ENCODE measurements at regions not wholly inside any gene's neighbourhood (a gene's known extent, or its start where the extent isn't known, plus 50 kb on each side); places are given as distances from the start of the nearest gene placed in this dataset.

- H3K4me1 Mint-ChIP-seq (ENCODE audit: low read depth): no peaks in the 10 kb centered on the region
- intact Hi-C loops (cut with micrococcal nuclease): no loop called here
- H3K4me3 Mint-ChIP-seq: no peak overlapping the region
- ChIA-PET POLR2A (no interaction called here), CTCF (no interaction called here)
- no peaks in the 10 kb centered on the region for H3K36me3 Mint-ChIP-seq
- DNase-seq: no peak
- H3K27ac Mint-ChIP-seq: no peak overlapping the region
- no peaks in the 10 kb centered on the region for H3K27me3 Mint-ChIP-seq
- H3K9me3 Mint-ChIP-seq: peaks cover 3% of the 10 kb centered on the region
Measured at GRCh38 chr1:213380865-213381264, 329.8 kb downstream of the RPS6KC1 start.

DNA sequence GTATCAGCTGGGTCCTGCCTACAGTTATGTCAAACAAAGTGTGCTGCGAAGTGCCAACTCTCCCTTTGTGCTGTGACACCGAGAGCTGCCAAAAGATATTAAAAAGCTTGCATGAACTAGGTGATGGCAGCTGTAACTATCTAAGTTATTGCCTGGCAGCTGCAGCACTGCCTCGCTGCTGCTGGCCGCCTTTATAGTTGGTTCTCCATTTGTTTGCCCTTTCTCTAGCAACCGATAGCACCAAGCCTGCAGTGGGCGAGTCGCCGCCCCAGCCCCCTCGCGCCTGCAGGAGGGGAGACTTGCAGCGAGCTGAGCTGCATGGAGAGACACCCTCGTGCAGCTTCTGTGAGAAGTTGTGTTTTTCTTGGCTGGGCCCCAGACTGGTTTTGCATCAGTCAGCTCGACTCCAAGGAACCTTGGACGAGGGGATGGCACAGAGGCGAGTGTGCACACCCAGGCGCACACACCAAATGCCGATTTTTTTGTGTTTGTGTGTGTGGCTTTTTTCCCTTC, 330.6 kb downstream of the RPS6KC1 start:
- H3K36me3 Mint-ChIP-seq: no peaks in the 10 kb centered on the region
- no peak for DNase-seq
- H3K27ac Mint-ChIP-seq: no peak overlapping the region
- ChIA-PET CTCF (no interaction called here), POLR2A (interaction anchor here (0.7 kb wide), 1 partner anchor 1284 kb away, joined by 3 read pairs; no protein-coding TSS in a partner anchor)
- H3K4me3 Mint-ChIP-seq: no peak overlapping the region
- intact Hi-C loops (cut with micrococcal nuclease): no loop called here
- H3K27me3 Mint-ChIP-seq: no peaks in the 10 kb centered on the region
- H3K4me1 Mint-ChIP-seq (ENCODE audit: low read depth): no peaks in the 10 kb centered on the region
- H3K9me3 Mint-ChIP-seq: peaks cover 3% of the 10 kb centered on the region

- no peak for DNase-seq
- CTCF ChIA-PET: no interaction called here
- Mint-ChIP-seq H3K27me3 (no peaks in the 10 kb centered on the region), H3K4me1 (ENCODE audit: low read depth) (no peaks in the 10 kb centered on the region), H3K36me3 (no peaks in the 10 kb centered on the region), H3K9me3 (peaks cover 3% of the 10 kb centered on the region), H3K27ac (no peak overlapping the region), H3K4me3 (no peak overlapping the region)
- POLR2A ChIA-PET: no interaction called here
- intact Hi-C loops (cut with micrococcal nuclease): no loop called here
Measured at GRCh38 chr1:213383465-213383864, 332.4 kb downstream of the RPS6KC1 start.

DNA sequence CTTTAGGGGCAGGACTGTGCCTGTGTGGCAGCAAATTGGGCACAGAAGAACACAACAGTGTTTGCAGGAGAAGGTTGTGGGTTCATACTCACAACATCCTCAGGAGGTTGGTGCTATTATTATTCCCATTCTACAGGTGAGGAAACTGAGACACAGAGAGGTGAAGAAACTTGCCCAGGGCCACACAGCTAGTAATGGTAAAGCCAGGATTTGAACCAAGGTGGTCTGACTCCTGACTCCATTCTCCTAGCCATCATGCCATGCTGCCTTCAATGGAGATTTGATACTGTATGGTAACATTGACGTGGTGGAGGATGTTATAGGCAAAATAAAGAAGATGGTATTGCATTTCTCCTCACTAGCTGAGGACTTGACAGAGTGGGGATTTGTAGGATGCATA, 334.2 kb downstream of the RPS6KC1 start:
- no peak overlapping the region for H3K27ac Mint-ChIP-seq
- ChIA-PET CTCF (no interaction called here), POLR2A (no interaction called here)
- no peaks in the 10 kb centered on the region for H3K27me3 Mint-ChIP-seq
- DNase-seq: no peak
- no peaks in the 10 kb centered on the region for H3K4me1 Mint-ChIP-seq (ENCODE audit: low read depth)
- H3K4me3 Mint-ChIP-seq: no peak overlapping the region
- peaks cover 3% of the 10 kb centered on the region for H3K9me3 Mint-ChIP-seq
- intact Hi-C loops (cut with micrococcal nuclease): no loop called here
- H3K36me3 Mint-ChIP-seq: no peaks in the 10 kb centered on the region

GRCh38 chr1:213385806-213386324, 334.8 kb downstream of the RPS6KC1 start:
- CTCF ChIA-PET: no interaction called here
- Mint-ChIP-seq H3K9me3 (peaks cover 3% of the 10 kb centered on the region), H3K4me3 (no peak overlapping the region), H3K27me3 (no peaks in the 10 kb centered on the region), H3K4me1 (ENCODE audit: low read depth) (no peaks in the 10 kb centered on the region), H3K36me3 (no peaks in the 10 kb centered on the region), H3K27ac (no peak overlapping the region)
- POLR2A ChIA-PET: no interaction called here
- DNase-seq: no peak
- intact Hi-C loops (cut with micrococcal nuclease): no loop called here

- no peaks in the 10 kb centered on the region for H3K36me3 Mint-ChIP-seq
- POLR2A ChIA-PET: no interaction called here
- intact Hi-C loops (cut with micrococcal nuclease): no loop called here
Measured at GRCh38 chr1:213387380-213388015, 336.5 kb downstream of the RPS6KC1 start.

DNA sequence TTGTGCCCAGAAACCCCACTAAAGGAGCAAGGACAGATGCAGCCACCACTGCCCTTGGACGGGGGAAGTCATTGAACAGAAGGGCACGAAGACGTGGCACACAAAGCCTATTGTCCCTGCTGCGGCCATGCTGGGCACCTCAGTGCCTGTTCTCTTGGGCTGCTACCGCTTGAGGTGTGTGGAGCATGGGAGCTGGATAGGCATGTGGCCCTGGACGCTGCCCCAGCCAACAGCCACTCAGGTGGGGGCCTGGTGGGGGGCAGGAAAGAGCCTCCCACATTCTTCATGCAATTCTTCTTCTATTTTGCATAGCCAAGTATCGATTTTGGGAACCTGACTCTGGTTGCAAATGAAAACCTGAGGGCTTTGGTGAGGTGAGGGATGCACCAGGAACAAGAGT, 337.2 kb downstream of the RPS6KC1 start:
- peaks cover 3% of the 10 kb centered on the region for H3K9me3 Mint-ChIP-seq
- no peak overlapping the region for H3K4me3 Mint-ChIP-seq
- DNase-seq: no peak
- intact Hi-C loops (cut with micrococcal nuclease): no loop called here
- ChIA-PET POLR2A (no interaction called here), CTCF (interaction anchor here (1.3 kb wide), 1 partner anchor 15 kb away, joined by 3 read pairs; no protein-coding TSS in a partner anchor)
- H3K27ac Mint-ChIP-seq: no peak overlapping the region
- H3K4me1 Mint-ChIP-seq (ENCODE audit: low read depth): no peaks in the 10 kb centered on the region
- H3K27me3 Mint-ChIP-seq: no peaks in the 10 kb centered on the region
- no peaks in the 10 kb centered on the region for H3K36me3 Mint-ChIP-seq

More at GRCh38 chr1:213387380-213388015, 336.5 kb downstream of the RPS6KC1 start:
- Mint-ChIP-seq H3K4me1 (ENCODE audit: low read depth) (no peaks in the 10 kb centered on the region), H3K4me3 (no peak overlapping the region), H3K27ac (no peak overlapping the region), H3K9me3 (peaks cover 3% of the 10 kb centered on the region), H3K27me3 (no peaks in the 10 kb centered on the region)
- CTCF ChIA-PET: interaction anchor here (1.3 kb wide), 1 partner anchor 16 kb away, joined by 3 read pairs; no protein-coding TSS in a partner anchor
- DNase-seq: no peak

DNA sequence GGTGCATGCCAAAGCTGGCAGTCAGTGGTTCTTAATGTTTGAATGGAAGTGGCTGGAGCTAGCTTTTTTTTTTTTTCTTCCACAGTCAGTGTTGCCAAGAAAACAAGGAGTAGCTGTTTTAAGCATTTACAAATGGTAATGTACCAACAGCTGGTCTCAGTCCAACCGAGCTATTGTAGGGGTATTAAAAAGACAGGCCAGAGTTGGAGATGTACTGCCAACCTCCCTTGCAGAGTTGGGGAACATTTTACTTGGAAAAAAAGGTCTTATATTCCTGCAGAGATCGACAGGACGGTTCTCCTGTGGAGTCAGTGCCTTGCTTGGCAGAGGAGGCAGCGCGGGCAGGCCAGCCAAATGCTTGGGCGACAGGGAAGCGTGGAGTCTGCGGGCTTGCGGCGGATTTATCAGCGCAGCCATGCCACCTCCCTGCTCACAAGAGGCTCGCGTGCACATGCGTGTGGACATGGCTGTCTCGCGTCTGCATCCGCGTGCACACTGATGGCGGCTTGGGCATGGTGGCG, 338.1 kb downstream of the RPS6KC1 start:
- Mint-ChIP-seq H3K27ac (no peak overlapping the region), H3K4me1 (ENCODE audit: low read depth) (no peaks in the 10 kb centered on the region), H3K27me3 (no peaks in the 10 kb centered on the region), H3K9me3 (peaks cover 3% of the 10 kb centered on the region), H3K36me3 (no peaks in the 10 kb centered on the region), H3K4me3 (no peak overlapping the region)
- DNase-seq: no peak
- CTCF ChIA-PET: no interaction called here
- intact Hi-C loops (cut with micrococcal nuclease): no loop called here
- POLR2A ChIA-PET: no interaction called here

GRCh38 chr1:213391445-213391844, 340.4 kb downstream of the RPS6KC1 start:
- H3K9me3 Mint-ChIP-seq: no peaks in the 10 kb centered on the region
- no peak for DNase-seq
- ChIA-PET CTCF (interaction anchor here (2.5 kb wide), 1 partner anchor 17 kb away, joined by 6 read pairs; no protein-coding TSS in a partner anchor), POLR2A (no interaction called here)
- H3K27ac Mint-ChIP-seq: no peak overlapping the region
- H3K4me3 Mint-ChIP-seq: no peak overlapping the region
- no peaks in the 10 kb centered on the region for H3K27me3 Mint-ChIP-seq
- H3K36me3 Mint-ChIP-seq: no peaks in the 10 kb centered on the region
- intact Hi-C loops (cut with micrococcal nuclease): no loop called here
- H3K4me1 Mint-ChIP-seq (ENCODE audit: low read depth): no peaks in the 10 kb centered on the region

GRCh38 chr1:213393860-213394259, 342.8 kb downstream of the RPS6KC1 start:
- Mint-ChIP-seq H3K4me3 (no peak overlapping the region), H3K27ac (no peak overlapping the region), H3K36me3 (no peaks in the 10 kb centered on the region), H3K4me1 (ENCODE audit: low read depth) (no peaks in the 10 kb centered on the region), H3K9me3 (no peaks in the 10 kb centered on the region), H3K27me3 (no peaks in the 10 kb centered on the region)
- ChIA-PET POLR2A (no interaction called here), CTCF (no interaction called here)
- DNase-seq: no peak
- intact Hi-C loops (cut with micrococcal nuclease): no loop called here

DNA sequence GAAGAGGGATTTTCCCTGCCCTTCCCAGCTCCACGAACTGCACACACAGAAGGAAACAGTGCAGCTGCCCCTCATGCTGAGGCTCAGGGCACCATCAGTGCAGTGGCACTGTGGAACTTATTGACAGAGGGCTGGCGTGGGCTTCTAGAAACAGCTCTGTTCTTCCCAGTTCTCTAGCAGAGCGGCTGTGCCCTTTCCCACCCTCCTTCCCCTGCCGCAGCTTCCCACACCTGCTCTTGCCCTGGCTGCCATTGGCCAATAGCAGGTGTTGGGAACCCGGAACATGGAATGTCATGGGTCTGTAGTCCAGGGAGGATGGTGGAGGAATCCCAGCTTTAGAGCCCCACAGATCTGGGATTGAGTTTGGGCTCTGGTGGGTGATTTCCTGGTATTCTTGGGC, 343.8 kb downstream of the RPS6KC1 start:
- no peak for DNase-seq
- intact Hi-C loops (cut with micrococcal nuclease): no loop called here

GRCh38 chr1:213397638-213398037, 346.6 kb downstream of the RPS6KC1 start:
- no peaks in the 10 kb centered on the region for H3K36me3 Mint-ChIP-seq
- no peaks in the 10 kb centered on the region for H3K9me3 Mint-ChIP-seq
- no peaks in the 10 kb centered on the region for H3K4me1 Mint-ChIP-seq (ENCODE audit: low read depth)
- no peak overlapping the region for H3K4me3 Mint-ChIP-seq
- DNase-seq: no peak
- intact Hi-C loops (cut with micrococcal nuclease): no loop called here
- CTCF ChIA-PET: no interaction called here
- H3K27me3 Mint-ChIP-seq: peaks cover 3% of the 10 kb centered on the region
- no peak overlapping the region for H3K27ac Mint-ChIP-seq
- POLR2A ChIA-PET: no interaction called here

More for the DNA sequence above, 343.8 kb downstream of the RPS6KC1 start:
- H3K4me3 Mint-ChIP-seq: no peak overlapping the region
- no peaks in the 10 kb centered on the region for H3K36me3 Mint-ChIP-seq
- CTCF ChIA-PET: no interaction called here
- POLR2A ChIA-PET: no interaction called here
- no peak overlapping the region for H3K27ac Mint-ChIP-seq
- H3K9me3 Mint-ChIP-seq: no peaks in the 10 kb centered on the region
- no peaks in the 10 kb centered on the region for H3K27me3 Mint-ChIP-seq
- H3K4me1 Mint-ChIP-seq (ENCODE audit: low read depth): no peaks in the 10 kb centered on the region

- H3K27ac Mint-ChIP-seq: no peak overlapping the region
- ChIA-PET POLR2A (no interaction called here), CTCF (no interaction called here)
Measured at GRCh38 chr1:213399695-213400094, 348.7 kb downstream of the RPS6KC1 start.

More at GRCh38 chr1:213399695-213400094, 348.7 kb downstream of the RPS6KC1 start:
- DNase-seq: no peak
- Mint-ChIP-seq H3K27me3 (peaks cover 3% of the 10 kb centered on the region), H3K4me1 (ENCODE audit: low read depth) (no peaks in the 10 kb centered on the region), H3K4me3 (no peak overlapping the region), H3K36me3 (no peaks in the 10 kb centered on the region), H3K9me3 (no peaks in the 10 kb centered on the region)
- intact Hi-C loops (cut with micrococcal nuclease): no loop called here
